MM.1S (cell line): ENCODE measurements at regions not wholly inside any gene's neighbourhood (a gene's known extent, or its start where the extent isn't known, plus 50 kb on each side); places are given as distances from the start of the nearest gene placed in this dataset.

ENCODE experiments used
- EZH2phosphoT487 ChIP-seq: fragments of 300-600 bp; sonication (generic); IDR thresholded peaks from 2 replicates; pipeline ENCODE4 v1.6.1; 2018; ENCODE audit warnings: antibody characterized with exemption, low read length
- TF ChIP-seq, protein P1 (sequence below): fragments of 300-600 bp; sonication (generic); IDR thresholded peaks from 2 replicates; pipeline ENCODE4 v1.5.1; 2016; ENCODE audit warnings: antibody characterized with exemption, low read length, mixed read lengths

DNA sequence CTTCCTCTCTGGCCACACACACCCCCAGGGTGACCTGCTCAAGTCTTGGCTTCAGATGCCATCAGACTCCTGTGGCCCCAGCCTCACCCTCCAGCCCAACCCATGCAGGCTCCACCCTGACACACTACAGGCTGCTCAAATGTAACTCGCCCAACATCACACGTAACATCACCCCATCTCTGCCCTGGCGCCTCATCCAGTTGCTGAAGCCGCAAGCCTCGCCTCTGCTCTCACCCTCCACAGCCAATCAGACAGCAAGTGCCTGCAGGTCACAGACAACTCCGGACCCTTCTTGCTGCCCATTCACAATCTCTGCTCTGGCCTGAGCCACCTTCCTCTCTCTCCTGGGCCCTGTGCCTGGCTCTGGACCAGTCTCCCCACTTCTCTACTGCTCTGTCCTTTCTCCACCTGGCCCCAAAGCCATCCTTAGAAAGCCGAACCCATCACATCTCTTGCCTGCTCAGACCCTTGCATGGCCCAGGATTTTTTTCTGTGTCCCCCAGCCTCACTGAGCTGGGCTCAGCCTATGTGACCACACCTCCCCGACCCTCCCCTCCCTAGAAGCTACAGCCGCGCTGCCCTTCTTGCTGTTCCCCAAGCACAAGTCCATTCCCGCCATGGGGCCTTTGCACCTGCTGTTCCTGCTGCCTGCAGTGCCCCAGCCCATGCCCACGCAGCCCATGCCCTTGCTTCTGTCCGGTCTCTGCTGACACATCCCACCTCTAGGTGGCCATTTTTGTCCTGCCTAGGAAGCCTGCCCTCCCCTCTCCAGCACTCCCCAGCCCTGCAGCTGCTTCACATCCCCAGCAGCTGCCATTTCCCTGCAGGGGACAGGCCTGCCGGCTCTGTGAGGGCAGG, 333.9 kb downstream of the CTTN start:
- TF ChIP-seq, protein P1, sequence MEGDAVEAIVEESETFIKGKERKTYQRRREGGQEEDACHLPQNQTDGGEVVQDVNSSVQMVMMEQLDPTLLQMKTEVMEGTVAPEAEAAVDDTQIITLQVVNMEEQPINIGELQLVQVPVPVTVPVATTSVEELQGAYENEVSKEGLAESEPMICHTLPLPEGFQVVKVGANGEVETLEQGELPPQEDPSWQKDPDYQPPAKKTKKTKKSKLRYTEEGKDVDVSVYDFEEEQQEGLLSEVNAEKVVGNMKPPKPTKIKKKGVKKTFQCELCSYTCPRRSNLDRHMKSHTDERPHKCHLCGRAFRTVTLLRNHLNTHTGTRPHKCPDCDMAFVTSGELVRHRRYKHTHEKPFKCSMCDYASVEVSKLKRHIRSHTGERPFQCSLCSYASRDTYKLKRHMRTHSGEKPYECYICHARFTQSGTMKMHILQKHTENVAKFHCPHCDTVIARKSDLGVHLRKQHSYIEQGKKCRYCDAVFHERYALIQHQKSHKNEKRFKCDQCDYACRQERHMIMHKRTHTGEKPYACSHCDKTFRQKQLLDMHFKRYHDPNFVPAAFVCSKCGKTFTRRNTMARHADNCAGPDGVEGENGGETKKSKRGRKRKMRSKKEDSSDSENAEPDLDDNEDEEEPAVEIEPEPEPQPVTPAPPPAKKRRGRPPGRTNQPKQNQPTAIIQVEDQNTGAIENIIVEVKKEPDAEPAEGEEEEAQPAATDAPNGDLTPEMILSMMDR, result no peak
- no peak for TF ChIP-seq EZH2phosphoT487
